ENCODE measurements at regions not wholly inside any gene's neighbourhood (a gene's known extent, or its start where the extent isn't known, plus 50 kb on each side); places are given as distances from the start of the nearest gene placed in this dataset.

- TF ChIP-seq NCOR1 (IDR thresholded peaks at IDR 0.05; ENCODE audit: borderline replicate concordance, low read length) (no peak), ZNF317 (CRISPR knock-in tag; IDR thresholded peaks at IDR 0.05) (no peak), ZNF282 (IDR thresholded peaks at IDR 0.05; ENCODE audit: partially characterized antibody) (no peak), KLF11 (CRISPR knock-in tag; IDR thresholded peaks at IDR 0.05) (no peak), SNAPC2 (CRISPR knock-in tag; IDR thresholded peaks at IDR 0.05) (no peak)
These were observed 531.6 kb upstream of the KLF4 start (continued) for GRCh38 chr9:108021096-108021710.

GRCh38 chr9:108019821-108020220 lies 530.3 kb upstream of the KLF4 start:
- ChIA-PET POLR2A (no interaction called here), CTCF (ENCODE audit: low intra/inter-chr PET ratio, low total read pairs) (no interaction called here)
- no peaks in the 10 kb centered on the region for H3K27me3 ChIP-seq (ENCODE audit: control insufficient read depth in 1 of 2, insufficient read depth in 2 of 2, low read length in 2 of 2)
- BruUV-seq (replicated peaks) = no TSS peak
- intact Hi-C loops (cut with micrococcal nuclease; ENCODE audit: unreplicated experiment) = no loop called here
- no peaks in the 10 kb centered on the region for H3K36me3 ChIP-seq (replicated peaks in 1 of 2; ENCODE audit: control insufficient read depth in 1 of 2, insufficient read depth in 2 of 2, low read length in 2 of 2)
- no peaks in the 10 kb centered on the region for H3K9me3 ChIP-seq (ENCODE audit: low read length)
- in situ Hi-C loops (cut with HindIII; ENCODE audit: extremely low pct_ligation_motif_present, low pct_unique_long_range_greater_than_20kb) = no loop called here
- no peaks in the 10 kb centered on the region for H3K4me1 ChIP-seq (ENCODE audit: insufficient read depth, low read length)
- no peak overlapping the region for H3K9ac ChIP-seq (ENCODE audit: insufficient read depth, low read depth, low read length)
- no peak overlapping the region for H3K27ac ChIP-seq (ENCODE audit: extremely low read length, insufficient read depth, low read length)
- FAIRE-seq (no peak), ATAC-seq (no peak), DNase-seq (ENCODE audit: low spot score) (no peak)
- H2AFZ ChIP-seq (ENCODE audit: low read length) = no peak overlapping the region
- no peaks in the 10 kb centered on the region for H3K79me2 ChIP-seq (ENCODE audit: insufficient read depth, low read length)
- H4K20me1 ChIP-seq (ENCODE audit: insufficient read depth, low read length) = no peaks in the 10 kb centered on the region
- H3K4me3 ChIP-seq (replicated peaks in 1 of 3; ENCODE audit: insufficient read depth in 1 of 3, low read depth in 2 of 3, low read length in 3 of 3) = no peak overlapping the region
- H3K4me2 ChIP-seq (ENCODE audit: low read depth, low read length) = no peak overlapping the region
- TF ChIP-seq TBP (CRISPR knock-in tag; IDR thresholded peaks at IDR 0.05) (no peak), SMARCC2 (IDR thresholded peaks at IDR 0.05) (no peak), ZNF670 (CRISPR knock-in tag; IDR thresholded peaks at IDR 0.05; ENCODE audit: borderline replicate concordance) (no peak), ZNF609 (CRISPR knock-in tag; IDR thresholded peaks at IDR 0.05; ENCODE audit: borderline replicate concordance) (no peak), ZNF362 (CRISPR knock-in tag; IDR thresholded peaks at IDR 0.05; ENCODE audit: borderline replicate concordance) (no peak), KLF13 (CRISPR knock-in tag; IDR thresholded peaks at IDR 0.05) (no peak), ZNF576 (CRISPR knock-in tag; IDR thresholded peaks at IDR 0.05) (no peak), TFE3 (CRISPR knock-in tag; IDR thresholded peaks at IDR 0.05) (no peak), HNRNPK (IDR thresholded peaks at IDR 0.05; ENCODE audit: low read depth, low read length, poor library complexity, severe bottlenecking) (no peak), TFDP2 (CRISPR knock-in tag; IDR thresholded peaks at IDR 0.05) (no peak), NFATC3 (CRISPR knock-in tag; IDR thresholded peaks at IDR 0.05) (no peak)

Data from HepG2 (cell line).